K562 (cell line): ENCODE measurements at regions not wholly inside any gene's neighbourhood (a gene's known extent, or its start where the extent isn't known, plus 50 kb on each side); places are given as distances from the start of the nearest gene placed in this dataset.

Source experiments
- ETV6 ChIP-seq, 3 experiments: fragments of 150-350 bp in 1 of 3; sonication (generic) in 1 of 3; formaldehyde crosslinking in 1 of 3; IDR thresholded peaks; 2 replicates each; pipeline versions ENCODE4 v1.6.1 to v1.8.0; 2014 to 2022; ENCODE audit warnings: borderline replicate concordance in 2 of 3, low read depth in 2 of 3, antibody characterized with exemption in 1 of 3, low read length in 1 of 3, mild to moderate bottlenecking in 1 of 3, missing genetic modification reagents in 1 of 3
- EZH2 ChIP-seq: IDR thresholded peaks from 2 replicates; pipeline ENCODE4 v1.6.1; 2012; ENCODE audit warnings: low read depth, mild to moderate bottlenecking, inconsistent platforms, low read length, borderline replicate concordance
- FOSL1 ChIP-seq: fragments of 200-800 bp; sonication (Bioruptor generic); conservative IDR thresholded peaks from 2 replicates; pipeline ENCODE4 v1.6.1; 2016; ENCODE audit warnings: missing genetic modification characterization, missing compliant biosample characterization
- FOXA1 ChIP-seq: fragments of 450-650 bp; IDR thresholded peaks from 2 replicates; pipeline ENCODE4 v1.6.1; 2016; ENCODE audit warnings: mild to moderate bottlenecking, borderline replicate concordance
- FOXK2 ChIP-seq, 2 experiments: fragments of 450-650 bp; IDR thresholded peaks in 1 of 2; conservative IDR thresholded peaks in 1 of 2; 2 replicates each; pipeline ENCODE4 v1.6.1; 2016; ENCODE audit warnings: low read depth in 2 of 2, mild to moderate bottlenecking in 1 of 2
- POLR2A ChIP-seq: fragments of 450-650 bp; conservative IDR thresholded peaks from 2 replicates; pipeline ENCODE4 v1.6.1; 2016
- POLR2AphosphoS2 ChIP-seq: IDR thresholded peaks from 2 replicates; pipeline ENCODE4 v1.6.1; 2012; ENCODE audit warnings: low read length, improper control_type of control experiment
- TFAM ChIP-seq: fragments of 250-450 bp; sonication (Bioruptor Pico); conservative IDR thresholded peaks from 2 replicates; pipeline ENCODE4 v1.5.0; 2021; ENCODE audit warnings: mild to moderate bottlenecking, moderate library complexity
- TF ChIP-seq, protein P1 (sequence below), 3 experiments: IDR thresholded peaks in 2 of 3; conservative IDR thresholded peaks in 1 of 3; 2 replicates each; pipeline ENCODE4 v1.5.1; 2011 to 2012; ENCODE audit warnings: low read length in 3 of 3, mild to moderate bottlenecking in 3 of 3, control low read depth in 2 of 3, improper control_type of control experiment in 1 of 3, inconsistent platforms in 1 of 3, low read depth in 1 of 3, mixed read lengths in 1 of 3, moderate library complexity in 1 of 3; ENCODE audit not compliant: insufficient read depth in 2 of 3
- TF ChIP-seq, protein P2 (sequence below): sonication (generic); IDR thresholded peaks from 2 replicates; pipeline ENCODE4 v1.6.1; 2016

DNA sequence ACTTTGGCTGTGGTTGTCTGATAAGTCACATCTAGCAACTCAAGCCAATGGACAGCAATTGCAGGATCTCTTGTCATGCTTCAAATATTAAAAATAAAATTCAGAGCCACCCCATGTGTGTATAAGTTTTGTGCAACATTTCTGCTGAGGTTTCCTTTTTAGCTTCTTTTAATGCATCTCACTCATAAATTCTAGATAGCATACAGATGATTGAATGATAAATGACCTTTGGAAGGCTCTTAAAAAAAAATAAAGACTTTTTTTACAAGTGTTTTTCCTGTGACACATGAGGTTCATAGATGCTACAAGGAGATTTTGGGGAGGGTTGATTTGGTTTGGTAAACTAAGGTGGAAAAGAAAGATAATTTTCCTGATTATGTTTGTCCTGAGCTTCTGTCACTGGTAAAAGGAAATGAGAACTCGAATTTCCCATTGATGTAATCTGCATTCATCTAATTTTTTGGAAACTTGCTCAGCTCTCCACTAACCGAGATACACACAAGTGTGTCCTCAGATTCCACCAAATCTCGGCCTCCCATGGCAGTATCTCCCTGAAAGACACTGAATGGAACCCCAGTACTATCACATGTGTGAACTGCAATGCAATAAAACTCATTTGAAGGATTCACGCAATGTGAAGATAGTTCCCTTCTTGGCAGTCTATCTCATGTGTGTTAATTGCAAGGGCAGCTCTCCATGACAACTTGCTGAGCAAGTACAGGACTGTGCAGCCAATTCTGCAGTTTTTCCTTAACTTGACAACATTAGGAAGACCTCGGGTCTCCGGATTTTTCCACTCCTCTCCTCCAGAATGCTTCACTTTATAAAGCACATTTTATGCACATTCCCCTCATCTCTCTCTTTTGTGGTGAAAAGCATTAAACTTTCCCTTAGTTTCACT lies 185.4 kb upstream of the PFKP start:
- no peak for TF ChIP-seq EZH2
- no peak for TF ChIP-seq FOSL1 (tag)
- no peak for TF ChIP-seq FOXA1
- no peak for TF ChIP-seq POLR2AphosphoS2
- TF ChIP-seq, protein P1, sequence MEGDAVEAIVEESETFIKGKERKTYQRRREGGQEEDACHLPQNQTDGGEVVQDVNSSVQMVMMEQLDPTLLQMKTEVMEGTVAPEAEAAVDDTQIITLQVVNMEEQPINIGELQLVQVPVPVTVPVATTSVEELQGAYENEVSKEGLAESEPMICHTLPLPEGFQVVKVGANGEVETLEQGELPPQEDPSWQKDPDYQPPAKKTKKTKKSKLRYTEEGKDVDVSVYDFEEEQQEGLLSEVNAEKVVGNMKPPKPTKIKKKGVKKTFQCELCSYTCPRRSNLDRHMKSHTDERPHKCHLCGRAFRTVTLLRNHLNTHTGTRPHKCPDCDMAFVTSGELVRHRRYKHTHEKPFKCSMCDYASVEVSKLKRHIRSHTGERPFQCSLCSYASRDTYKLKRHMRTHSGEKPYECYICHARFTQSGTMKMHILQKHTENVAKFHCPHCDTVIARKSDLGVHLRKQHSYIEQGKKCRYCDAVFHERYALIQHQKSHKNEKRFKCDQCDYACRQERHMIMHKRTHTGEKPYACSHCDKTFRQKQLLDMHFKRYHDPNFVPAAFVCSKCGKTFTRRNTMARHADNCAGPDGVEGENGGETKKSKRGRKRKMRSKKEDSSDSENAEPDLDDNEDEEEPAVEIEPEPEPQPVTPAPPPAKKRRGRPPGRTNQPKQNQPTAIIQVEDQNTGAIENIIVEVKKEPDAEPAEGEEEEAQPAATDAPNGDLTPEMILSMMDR (IDR thresholded peaks at IDR 0.05 in 2 of 3, conservative IDR thresholded peaks at IDR 0.05 in 1 of 3; ENCODE audit: insufficient read depth in 2 of 3, low read depth in 1 of 3, low read length in 3 of 3), result no peak
- TF ChIP-seq TFAM (CRISPR knock-in tag), result no peak
- no peak for TF ChIP-seq FOXK2 (conservative IDR thresholded peaks at IDR 0.05 in 1 of 2, IDR thresholded peaks at IDR 0.05 in 1 of 2; ENCODE audit: low read depth in 2 of 2)
- TF ChIP-seq POLR2A, result no peak
- TF ChIP-seq, protein P2, sequence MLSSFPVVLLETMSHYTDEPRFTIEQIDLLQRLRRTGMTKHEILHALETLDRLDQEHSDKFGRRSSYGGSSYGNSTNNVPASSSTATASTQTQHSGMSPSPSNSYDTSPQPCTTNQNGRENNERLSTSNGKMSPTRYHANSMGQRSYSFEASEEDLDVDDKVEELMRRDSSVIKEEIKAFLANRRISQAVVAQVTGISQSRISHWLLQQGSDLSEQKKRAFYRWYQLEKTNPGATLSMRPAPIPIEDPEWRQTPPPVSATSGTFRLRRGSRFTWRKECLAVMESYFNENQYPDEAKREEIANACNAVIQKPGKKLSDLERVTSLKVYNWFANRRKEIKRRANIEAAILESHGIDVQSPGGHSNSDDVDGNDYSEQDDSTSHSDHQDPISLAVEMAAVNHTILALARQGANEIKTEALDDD, result no peak
- TF ChIP-seq ETV6 (IDR thresholded peaks at IDR 0.05; ENCODE audit: borderline replicate concordance in 1 of 2, low read depth in 2 of 2, low read length in 1 of 2), result no peak
- no peak for TF ChIP-seq ETV6 (CRISPR knock-in tag; IDR thresholded peaks at IDR 0.05; ENCODE audit: borderline replicate concordance)
